ENCODE measurements at regions not wholly inside any gene's neighbourhood (a gene's known extent, or its start where the extent isn't known, plus 50 kb on each side); places are given as distances from the start of the nearest gene placed in this dataset.

DNA sequence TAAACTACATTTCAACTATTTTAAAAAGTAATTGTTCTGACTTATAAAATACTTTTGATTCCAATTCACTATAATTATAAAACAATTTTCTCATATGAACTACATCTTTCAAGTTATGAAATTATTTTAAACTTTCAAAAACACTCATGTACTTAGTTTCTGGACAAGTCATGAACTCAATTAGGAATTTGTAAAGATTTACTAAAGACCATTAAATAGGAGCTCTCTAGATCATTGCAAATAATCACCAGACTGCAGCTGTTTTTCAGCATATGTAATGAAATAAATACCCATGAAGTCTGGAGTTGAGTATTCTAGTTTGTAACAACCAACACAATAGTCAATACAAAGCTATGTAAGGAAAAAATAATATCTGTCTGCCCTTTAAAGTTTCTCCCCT is 605.1 kb upstream of the MIR17HG start:
- no peaks in the 10 kb centered on the region for H3K27me3 ChIP-seq (replicated peaks; ENCODE audit: insufficient read depth)

DNA sequence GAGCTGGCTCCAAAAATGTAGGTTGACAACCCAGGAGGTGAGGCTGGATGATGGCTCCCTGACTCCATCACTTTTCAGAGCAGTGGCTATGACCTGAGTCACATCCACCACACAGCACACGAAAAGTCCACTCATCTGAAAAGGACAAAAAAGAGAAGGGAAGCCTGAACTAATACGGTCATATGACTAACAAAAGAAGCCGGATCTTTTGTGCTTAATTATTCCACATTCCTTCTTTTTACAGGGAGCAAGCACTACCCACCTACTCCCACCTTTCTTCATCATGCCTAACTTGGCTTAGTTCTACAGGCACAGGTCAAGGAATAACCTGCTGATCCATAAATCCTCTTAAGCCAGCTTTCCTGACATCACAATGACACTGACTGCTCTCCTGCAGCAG is 601.3 kb upstream of the MIR17HG start:
- intact Hi-C loops (cut with DNase I): no loop called here
- no peak overlapping the region for H3K4me3 ChIP-seq
- H3K27me3 ChIP-seq (replicated peaks; ENCODE audit: insufficient read depth): no peaks in the 10 kb centered on the region
- 74% methylated on average over 3 of the region's 3 CpGs for WGBS
- H3K27ac ChIP-seq: no peak overlapping the region
- H3K9me3 ChIP-seq: no peaks in the 10 kb centered on the region
- TF ChIP-seq, protein P1, sequence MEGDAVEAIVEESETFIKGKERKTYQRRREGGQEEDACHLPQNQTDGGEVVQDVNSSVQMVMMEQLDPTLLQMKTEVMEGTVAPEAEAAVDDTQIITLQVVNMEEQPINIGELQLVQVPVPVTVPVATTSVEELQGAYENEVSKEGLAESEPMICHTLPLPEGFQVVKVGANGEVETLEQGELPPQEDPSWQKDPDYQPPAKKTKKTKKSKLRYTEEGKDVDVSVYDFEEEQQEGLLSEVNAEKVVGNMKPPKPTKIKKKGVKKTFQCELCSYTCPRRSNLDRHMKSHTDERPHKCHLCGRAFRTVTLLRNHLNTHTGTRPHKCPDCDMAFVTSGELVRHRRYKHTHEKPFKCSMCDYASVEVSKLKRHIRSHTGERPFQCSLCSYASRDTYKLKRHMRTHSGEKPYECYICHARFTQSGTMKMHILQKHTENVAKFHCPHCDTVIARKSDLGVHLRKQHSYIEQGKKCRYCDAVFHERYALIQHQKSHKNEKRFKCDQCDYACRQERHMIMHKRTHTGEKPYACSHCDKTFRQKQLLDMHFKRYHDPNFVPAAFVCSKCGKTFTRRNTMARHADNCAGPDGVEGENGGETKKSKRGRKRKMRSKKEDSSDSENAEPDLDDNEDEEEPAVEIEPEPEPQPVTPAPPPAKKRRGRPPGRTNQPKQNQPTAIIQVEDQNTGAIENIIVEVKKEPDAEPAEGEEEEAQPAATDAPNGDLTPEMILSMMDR (IDR thresholded peaks at IDR 0.05): no peak
- no peak for TF ChIP-seq POLR2A (IDR thresholded peaks at IDR 0.05)
- no peak for TF ChIP-seq POLR2AphosphoS5 (IDR thresholded peaks at IDR 0.05)
- no peaks in the 10 kb centered on the region for H3K36me3 ChIP-seq
- H3K4me1 ChIP-seq (replicated peaks): no peaks in the 10 kb centered on the region
- DNase-seq (ENCODE audit: low spot score): no peak

More for the DNA sequence above, 605.1 kb upstream of the MIR17HG start:
- H3K36me3 ChIP-seq: no peaks in the 10 kb centered on the region
- intact Hi-C loops (cut with DNase I): no loop called here
- H3K27ac ChIP-seq: no peak overlapping the region
- no peak for TF ChIP-seq POLR2A (IDR thresholded peaks at IDR 0.05)
- no peak for TF ChIP-seq POLR2AphosphoS5 (IDR thresholded peaks at IDR 0.05)
- no peaks in the 10 kb centered on the region for H3K4me1 ChIP-seq (replicated peaks)
- no peak overlapping the region for H3K4me3 ChIP-seq
- DNase-seq (ENCODE audit: low spot score): no peak
- H3K9me3 ChIP-seq: no peaks in the 10 kb centered on the region

DNA sequence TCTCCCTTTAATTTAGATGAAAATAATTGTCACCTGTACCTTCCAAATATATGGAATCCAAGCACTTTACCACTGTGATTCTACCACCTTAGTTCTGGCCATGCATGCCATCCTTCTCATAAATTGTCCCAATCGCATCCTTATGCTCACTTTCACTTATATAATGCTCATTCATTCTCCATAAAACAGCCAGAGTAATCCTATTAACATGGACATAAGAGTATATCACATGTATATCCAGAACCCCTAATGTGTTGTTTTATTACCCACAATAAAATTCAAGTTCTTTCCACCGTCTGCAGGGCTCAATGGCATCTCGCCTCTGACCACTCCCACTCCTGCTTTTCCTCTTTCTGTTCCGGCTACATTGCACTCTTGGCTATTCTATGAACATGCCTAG is 597.5 kb upstream of the MIR17HG start:
- 37% methylated on average over 4 of the region's 4 CpGs for WGBS
- TF ChIP-seq POLR2A (IDR thresholded peaks at IDR 0.05): no peak
- no peak for TF ChIP-seq POLR2AphosphoS5 (IDR thresholded peaks at IDR 0.05)
- TF ChIP-seq, protein P1 (IDR thresholded peaks at IDR 0.05): no peak
- no peaks in the 10 kb centered on the region for H3K9me3 ChIP-seq
- no peak overlapping the region for H3K4me3 ChIP-seq
- intact Hi-C loops (cut with DNase I): no loop called here
- H3K4me1 ChIP-seq (replicated peaks): no peaks in the 10 kb centered on the region
- H3K36me3 ChIP-seq: no peaks in the 10 kb centered on the region
- no peaks in the 10 kb centered on the region for H3K27me3 ChIP-seq (replicated peaks; ENCODE audit: insufficient read depth)
- no peak overlapping the region for H3K27ac ChIP-seq
- DNase-seq (ENCODE audit: low spot score): no peak

DNA sequence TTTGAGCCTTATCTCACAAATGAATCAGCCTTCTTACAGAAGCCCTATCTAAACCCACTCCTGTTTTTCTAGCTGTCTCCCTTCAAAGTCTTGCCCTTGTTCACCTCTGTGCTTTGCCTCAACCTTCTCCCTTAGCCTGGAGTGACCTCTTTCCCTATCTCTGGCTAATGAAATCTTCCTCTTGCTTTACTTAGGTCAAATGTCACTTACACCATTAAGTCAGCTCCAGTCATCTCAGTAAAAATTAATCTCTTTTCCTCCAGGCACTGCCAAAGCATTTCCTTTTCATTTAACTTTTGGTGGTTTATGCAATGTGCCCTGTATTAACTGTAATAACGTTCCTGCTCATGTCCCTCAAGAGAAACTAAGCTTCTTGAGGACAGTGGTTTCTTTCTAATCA is 596.5 kb upstream of the MIR17HG start:
- TF ChIP-seq, protein P1 (IDR thresholded peaks at IDR 0.05): no peak
- TF ChIP-seq POLR2A (IDR thresholded peaks at IDR 0.05) (no peak), POLR2AphosphoS5 (IDR thresholded peaks at IDR 0.05) (no peak)
- intact Hi-C loops (cut with DNase I): no loop called here
- Histone ChIP-seq H3K27ac (no peak overlapping the region), H3K9me3 (no peaks in the 10 kb centered on the region), H3K27me3 (replicated peaks; ENCODE audit: insufficient read depth) (no peaks in the 10 kb centered on the region), H3K4me3 (no peak overlapping the region), H3K36me3 (no peaks in the 10 kb centered on the region), H3K4me1 (replicated peaks) (no peaks in the 10 kb centered on the region)
- 44% methylated on average over 1 of the region's 1 CpG for WGBS
- DNase-seq (ENCODE audit: low spot score): no peak

DNA sequence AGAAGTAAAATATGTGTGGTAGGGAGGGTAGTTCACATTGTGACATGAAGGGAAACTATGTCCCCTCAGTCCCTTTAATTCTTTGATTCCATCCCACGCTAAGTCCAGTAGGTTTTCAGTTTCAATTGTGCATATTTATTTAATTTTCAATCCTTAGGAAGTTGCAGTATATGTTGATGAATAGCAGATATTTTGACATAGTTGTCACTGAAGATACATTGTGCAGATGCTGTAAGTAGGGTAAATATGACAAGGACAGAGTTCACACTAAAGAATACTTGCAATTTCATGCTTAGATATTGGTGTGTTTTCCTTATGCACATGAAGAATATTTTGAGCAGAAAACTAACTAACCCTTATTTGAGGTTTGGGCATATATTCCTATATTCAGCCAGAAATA is 595.4 kb upstream of the MIR17HG start:
- Histone ChIP-seq H3K36me3 (no peaks in the 10 kb centered on the region), H3K27me3 (replicated peaks; ENCODE audit: insufficient read depth) (no peaks in the 10 kb centered on the region), H3K27ac (no peak overlapping the region), H3K4me1 (replicated peaks) (no peaks in the 10 kb centered on the region), H3K4me3 (no peak overlapping the region), H3K9me3 (no peaks in the 10 kb centered on the region)
- no peak for DNase-seq (ENCODE audit: low spot score)
- whole genome bisulfite sequencing: 82% methylated on average over 1 of the region's 1 CpG
- intact Hi-C loops (cut with DNase I): no loop called here
- no peak for TF ChIP-seq POLR2AphosphoS5 (IDR thresholded peaks at IDR 0.05)

DNA sequence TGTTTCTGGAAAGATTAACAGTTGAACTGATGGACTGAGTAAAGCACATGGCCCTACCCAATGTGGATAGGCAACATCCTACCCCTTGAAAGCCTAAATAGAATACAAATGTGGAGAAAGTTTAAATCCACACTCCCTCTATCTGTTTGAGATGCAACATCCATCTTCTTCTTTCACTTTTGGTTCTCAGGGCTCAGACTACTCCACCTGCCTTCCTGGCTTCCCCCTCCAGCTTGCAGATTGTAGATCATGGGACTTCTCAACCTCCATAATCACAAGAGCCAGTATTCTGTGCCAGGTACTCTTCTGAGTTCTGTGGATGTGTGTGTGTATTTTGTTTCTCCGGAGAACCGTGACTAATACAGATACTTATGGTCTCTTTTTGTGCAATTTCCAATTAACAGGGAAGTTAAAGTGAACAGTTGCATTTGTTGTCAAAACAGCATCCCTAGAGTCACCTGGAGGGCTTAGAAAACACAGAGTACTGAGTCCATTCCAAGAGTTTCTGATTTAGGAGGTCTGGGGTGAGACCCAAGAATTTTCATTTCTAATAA is 590.3 kb upstream of the MIR17HG start:
- Histone ChIP-seq H3K4me1 (replicated peaks) (no peaks in the 10 kb centered on the region), H3K9me3 (no peaks in the 10 kb centered on the region), H3K4me3 (no peak overlapping the region), H3K27ac (no peak overlapping the region), H3K36me3 (no peaks in the 10 kb centered on the region), H3K27me3 (replicated peaks; ENCODE audit: insufficient read depth) (no peaks in the 10 kb centered on the region)
- intact Hi-C loops (cut with DNase I): no loop called here
- TF ChIP-seq, protein P1 (IDR thresholded peaks at IDR 0.05): no peak
- TF ChIP-seq POLR2A (IDR thresholded peaks at IDR 0.05) (no peak), POLR2AphosphoS5 (IDR thresholded peaks at IDR 0.05) (no peak)
- WGBS: 61% methylated on average over 2 of the region's 2 CpGs
- DNase-seq (ENCODE audit: low spot score): no peak

Measured in prostate gland (tissue), 2 donors.